ENCODE measurements at regions not wholly inside any gene's neighbourhood (a gene's known extent, or its start where the extent isn't known, plus 50 kb on each side); places are given as distances from the start of the nearest gene placed in this dataset.

DNA sequence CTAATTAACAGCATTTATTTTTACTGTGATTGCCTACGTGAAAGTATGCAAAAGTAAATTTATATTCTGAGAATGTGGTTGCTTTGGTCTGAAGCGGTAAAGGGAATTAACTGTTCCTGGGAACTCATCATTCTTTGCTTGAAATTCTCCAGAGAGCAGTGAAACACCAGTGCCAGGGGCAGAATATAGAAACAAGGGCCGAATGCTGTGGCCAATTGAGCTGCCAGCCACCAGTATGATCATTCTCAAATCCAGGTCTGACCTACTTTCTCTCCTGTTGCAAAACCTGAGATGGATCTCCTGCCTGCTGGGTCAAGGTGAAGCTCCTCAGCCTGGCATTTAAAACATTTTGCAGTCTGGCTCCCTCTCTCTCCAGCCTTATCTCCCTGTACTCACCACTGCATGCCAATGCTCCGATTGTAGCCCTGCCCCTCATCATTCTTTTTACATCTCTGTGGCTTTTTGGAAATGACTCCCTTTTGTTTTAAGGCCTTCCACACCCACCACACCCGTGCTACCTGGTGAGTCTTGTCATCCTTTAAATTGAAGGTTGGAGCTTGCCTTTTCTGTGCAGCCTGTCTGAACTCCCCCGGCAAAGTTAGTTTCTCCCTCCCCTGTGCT is 94.5 kb upstream of the TMEM178A start:
- Histone ChIP-seq H3K27ac (ENCODE audit: control insufficient read depth, insufficient read depth) (no peak overlapping the region), H3K27me3 (replicated peaks in 1 of 2; ENCODE audit: control insufficient read depth in 2 of 2, insufficient read depth in 2 of 2, low read length in 1 of 2) (0 out of 4 replicates have a peak, but pooled peaks cover 0 to 2% of the 10 kb centered on the region in 2 experiments), H4K20me1 (ENCODE audit: control insufficient read depth, insufficient read depth) (no peaks in the 10 kb centered on the region), H3K79me2 (ENCODE audit: control insufficient read depth, insufficient read depth, low read length) (no peaks in the 10 kb centered on the region), H3K9ac (ENCODE audit: control insufficient read depth, insufficient read depth, low read length) (no peak overlapping the region), H3K36me3 (ENCODE audit: control insufficient read depth in 2 of 2, insufficient read depth in 2 of 2, low read length in 1 of 2) (no peaks in the 10 kb centered on the region), H2AFZ (ENCODE audit: control insufficient read depth, low read depth, low read length) (no peak overlapping the region), H3K4me2 (ENCODE audit: control insufficient read depth, insufficient read depth) (no peak overlapping the region), H3K4me1 (ENCODE audit: control insufficient read depth, insufficient read depth, low read length) (no peaks in the 10 kb centered on the region), H3K9me3 (replicated peaks; ENCODE audit: control insufficient read depth, insufficient read depth, low read length) (no peaks in the 10 kb centered on the region), H3K4me3 (no peak overlapping the region)
- DNase-seq (ENCODE audit: low read depth, low spot score) (no peak), FAIRE-seq (no peak), ATAC-seq (no peak)
- ChIA-PET RAD21 (ENCODE audit: unreplicated experiment) (no interaction called here), SMC1A (ENCODE audit: uncharacterized antibody, unreplicated experiment) (no interaction called here), POLR2A (no interaction called here), CTCF (interaction anchor here (1.4 kb wide), 1 partner anchor 9 kb away, joined by 3 read pairs; no protein-coding TSS in a partner anchor)
- 23% methylated on average over 6 of the region's 6 CpGs for WGBS (ENCODE audit: insufficient coverage, insufficient replicate concordance, low lambda C conversion rate, missing lambda C conversion rate)
- in situ Hi-C loops (cut with MboI) (no loop called here), intact Hi-C loops (cut with micrococcal nuclease; ENCODE audit: unreplicated experiment) (no loop called here)
- TF ChIP-seq, protein P1, sequence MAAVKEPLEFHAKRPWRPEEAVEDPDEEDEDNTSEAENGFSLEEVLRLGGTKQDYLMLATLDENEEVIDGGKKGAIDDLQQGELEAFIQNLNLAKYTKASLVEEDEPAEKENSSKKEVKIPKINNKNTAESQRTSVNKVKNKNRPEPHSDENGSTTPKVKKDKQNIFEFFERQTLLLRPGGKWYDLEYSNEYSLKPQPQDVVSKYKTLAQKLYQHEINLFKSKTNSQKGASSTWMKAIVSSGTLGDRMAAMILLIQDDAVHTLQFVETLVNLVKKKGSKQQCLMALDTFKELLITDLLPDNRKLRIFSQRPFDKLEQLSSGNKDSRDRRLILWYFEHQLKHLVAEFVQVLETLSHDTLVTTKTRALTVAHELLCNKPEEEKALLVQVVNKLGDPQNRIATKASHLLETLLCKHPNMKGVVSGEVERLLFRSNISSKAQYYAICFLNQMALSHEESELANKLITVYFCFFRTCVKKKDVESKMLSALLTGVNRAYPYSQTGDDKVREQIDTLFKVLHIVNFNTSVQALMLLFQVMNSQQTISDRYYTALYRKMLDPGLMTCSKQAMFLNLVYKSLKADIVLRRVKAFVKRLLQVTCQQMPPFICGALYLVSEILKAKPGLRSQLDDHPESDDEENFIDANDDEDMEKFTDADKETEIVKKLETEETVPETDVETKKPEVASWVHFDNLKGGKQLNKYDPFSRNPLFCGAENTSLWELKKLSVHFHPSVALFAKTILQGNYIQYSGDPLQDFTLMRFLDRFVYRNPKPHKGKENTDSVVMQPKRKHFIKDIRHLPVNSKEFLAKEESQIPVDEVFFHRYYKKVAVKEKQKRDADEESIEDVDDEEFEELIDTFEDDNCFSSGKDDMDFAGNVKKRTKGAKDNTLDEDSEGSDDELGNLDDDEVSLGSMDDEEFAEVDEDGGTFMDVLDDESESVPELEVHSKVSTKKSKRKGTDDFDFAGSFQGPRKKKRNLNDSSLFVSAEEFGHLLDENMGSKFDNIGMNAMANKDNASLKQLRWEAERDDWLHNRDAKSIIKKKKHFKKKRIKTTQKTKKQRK (IDR thresholded peaks at IDR 0.05; ENCODE audit: low read depth, low read length), result no peak
- TF ChIP-seq ZNF384 (IDR thresholded peaks at IDR 0.05; ENCODE audit: borderline replicate concordance, low read depth, low read length), result no peak
- TF ChIP-seq, protein P2, sequence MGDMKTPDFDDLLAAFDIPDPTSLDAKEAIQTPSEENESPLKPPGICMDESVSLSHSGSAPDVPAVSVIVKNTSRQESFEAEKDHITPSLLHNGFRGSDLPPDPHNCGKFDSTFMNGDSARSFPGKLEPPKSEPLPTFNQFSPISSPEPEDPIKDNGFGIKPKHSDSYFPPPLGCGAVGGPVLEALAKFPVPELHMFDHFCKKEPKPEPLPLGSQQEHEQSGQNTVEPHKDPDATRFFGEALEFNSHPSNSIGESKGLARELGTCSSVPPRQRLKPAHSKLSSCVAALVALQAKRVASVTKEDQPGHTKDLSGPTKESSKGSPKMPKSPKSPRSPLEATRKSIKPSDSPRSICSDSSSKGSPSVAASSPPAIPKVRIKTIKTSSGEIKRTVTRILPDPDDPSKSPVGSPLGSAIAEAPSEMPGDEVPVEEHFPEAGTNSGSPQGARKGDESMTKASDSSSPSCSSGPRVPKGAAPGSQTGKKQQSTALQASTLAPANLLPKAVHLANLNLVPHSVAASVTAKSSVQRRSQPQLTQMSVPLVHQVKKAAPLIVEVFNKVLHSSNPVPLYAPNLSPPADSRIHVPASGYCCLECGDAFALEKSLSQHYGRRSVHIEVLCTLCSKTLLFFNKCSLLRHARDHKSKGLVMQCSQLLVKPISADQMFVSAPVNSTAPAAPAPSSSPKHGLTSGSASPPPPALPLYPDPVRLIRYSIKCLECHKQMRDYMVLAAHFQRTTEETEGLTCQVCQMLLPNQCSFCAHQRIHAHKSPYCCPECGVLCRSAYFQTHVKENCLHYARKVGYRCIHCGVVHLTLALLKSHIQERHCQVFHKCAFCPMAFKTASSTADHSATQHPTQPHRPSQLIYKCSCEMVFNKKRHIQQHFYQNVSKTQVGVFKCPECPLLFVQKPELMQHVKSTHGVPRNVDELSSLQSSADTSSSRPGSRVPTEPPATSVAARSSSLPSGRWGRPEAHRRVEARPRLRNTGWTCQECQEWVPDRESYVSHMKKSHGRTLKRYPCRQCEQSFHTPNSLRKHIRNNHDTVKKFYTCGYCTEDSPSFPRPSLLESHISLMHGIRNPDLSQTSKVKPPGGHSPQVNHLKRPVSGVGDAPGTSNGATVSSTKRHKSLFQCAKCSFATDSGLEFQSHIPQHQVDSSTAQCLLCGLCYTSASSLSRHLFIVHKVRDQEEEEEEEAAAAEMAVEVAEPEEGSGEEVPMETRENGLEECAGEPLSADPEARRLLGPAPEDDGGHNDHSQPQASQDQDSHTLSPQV (IDR thresholded peaks at IDR 0.05), result no peak
- TF ChIP-seq, protein P3, sequence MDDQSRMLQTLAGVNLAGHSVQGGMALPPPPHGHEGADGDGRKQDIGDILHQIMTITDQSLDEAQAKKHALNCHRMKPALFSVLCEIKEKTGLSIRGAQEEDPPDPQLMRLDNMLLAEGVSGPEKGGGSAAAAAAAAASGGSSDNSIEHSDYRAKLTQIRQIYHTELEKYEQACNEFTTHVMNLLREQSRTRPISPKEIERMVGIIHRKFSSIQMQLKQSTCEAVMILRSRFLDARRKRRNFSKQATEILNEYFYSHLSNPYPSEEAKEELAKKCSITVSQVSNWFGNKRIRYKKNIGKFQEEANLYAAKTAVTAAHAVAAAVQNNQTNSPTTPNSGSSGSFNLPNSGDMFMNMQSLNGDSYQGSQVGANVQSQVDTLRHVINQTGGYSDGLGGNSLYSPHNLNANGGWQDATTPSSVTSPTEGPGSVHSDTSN (IDR thresholded peaks at IDR 0.05; ENCODE audit: insufficient replicate concordance, low read depth, low read length), result no peak
- no peak for TF ChIP-seq ZNF622 (IDR thresholded peaks at IDR 0.05)
- no peak for TF ChIP-seq TCF12 (IDR thresholded peaks at IDR 0.05; ENCODE audit: low read depth, low read length)
- TF ChIP-seq BACH1 (IDR thresholded peaks at IDR 0.05; ENCODE audit: borderline replicate concordance), result no peak
- no peak for TF ChIP-seq GATAD2B (conservative IDR thresholded peaks at IDR 0.05; ENCODE audit: low read depth)
- no peak for TF ChIP-seq RFX5 (IDR thresholded peaks at IDR 0.05; ENCODE audit: low read depth, low read length)
- TF ChIP-seq, protein P4, sequence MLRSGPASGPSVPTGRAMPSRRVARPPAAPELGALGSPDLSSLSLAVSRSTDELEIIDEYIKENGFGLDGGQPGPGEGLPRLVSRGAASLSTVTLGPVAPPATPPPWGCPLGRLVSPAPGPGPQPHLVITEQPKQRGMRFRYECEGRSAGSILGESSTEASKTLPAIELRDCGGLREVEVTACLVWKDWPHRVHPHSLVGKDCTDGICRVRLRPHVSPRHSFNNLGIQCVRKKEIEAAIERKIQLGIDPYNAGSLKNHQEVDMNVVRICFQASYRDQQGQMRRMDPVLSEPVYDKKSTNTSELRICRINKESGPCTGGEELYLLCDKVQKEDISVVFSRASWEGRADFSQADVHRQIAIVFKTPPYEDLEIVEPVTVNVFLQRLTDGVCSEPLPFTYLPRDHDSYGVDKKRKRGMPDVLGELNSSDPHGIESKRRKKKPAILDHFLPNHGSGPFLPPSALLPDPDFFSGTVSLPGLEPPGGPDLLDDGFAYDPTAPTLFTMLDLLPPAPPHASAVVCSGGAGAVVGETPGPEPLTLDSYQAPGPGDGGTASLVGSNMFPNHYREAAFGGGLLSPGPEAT (IDR thresholded peaks at IDR 0.05; ENCODE audit: low read depth), result no peak
- no peak for TF ChIP-seq SREBF1 (IDR thresholded peaks at IDR 0.05; ENCODE audit: low read length)
- no peak for TF ChIP-seq KDM1A (IDR thresholded peaks at IDR 0.05; ENCODE audit: borderline replicate concordance)
- TF ChIP-seq STAT3 (IDR thresholded peaks at IDR 0.05; ENCODE audit: low read depth, low read length), result no peak
- TF ChIP-seq STAT1 (conservative IDR thresholded peaks at IDR 0.05), result no peak
- BruUV-seq (replicated peaks), result no TSS peak
